Left renal pelvis (tissue), 4 donors: ENCODE measurements at regions not wholly inside any gene's neighbourhood (a gene's known extent, or its start where the extent isn't known, plus 50 kb on each side); places are given as distances from the start of the nearest gene placed in this dataset.
"Not testable (repeated sequence)": the region's sequence is repeated elsewhere in the genome, so short reads cannot be mapped to it uniquely, and the experiment has no call there.

Source experiments
- DNase-seq, 4 donors: peaks; one replicate each; pipeline ENCODE4 v3.0.0-alpha.2; 2013; ENCODE audit warnings: low read depth in 4 of 4, low spot score in 3 of 4

DNA sequence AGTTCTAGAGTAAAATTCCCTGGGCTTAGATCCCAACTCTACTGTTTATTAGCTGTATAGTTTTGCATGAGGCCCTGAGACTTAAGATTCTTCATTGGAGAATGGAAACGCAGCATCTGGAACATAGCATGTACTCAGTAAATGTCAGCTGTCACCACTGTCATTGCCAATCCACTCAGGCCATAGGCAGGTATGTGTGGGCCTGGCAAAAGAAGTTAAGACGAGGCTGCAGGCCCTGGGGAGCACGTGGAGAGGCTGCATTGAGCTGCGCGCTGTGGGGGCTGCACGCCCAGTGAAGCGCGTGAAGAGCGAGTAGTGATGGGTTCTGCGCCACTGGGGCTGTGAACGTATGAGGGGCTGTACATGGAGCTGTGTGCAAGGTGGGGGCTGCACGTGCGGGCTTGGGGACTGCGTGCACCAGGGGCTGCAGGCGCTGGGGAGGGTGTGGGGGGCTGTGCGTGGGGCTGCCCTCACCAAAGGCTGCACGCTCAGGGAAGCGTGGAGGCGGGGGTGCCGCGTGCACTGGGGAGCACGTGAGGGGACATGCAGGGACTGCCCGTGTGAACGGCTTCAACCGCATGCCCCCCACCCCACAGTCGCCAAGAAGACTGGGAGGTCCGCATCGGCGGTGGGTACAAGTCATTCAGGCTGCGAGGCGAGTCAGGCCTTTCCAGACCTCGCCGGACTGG lies 85.5 kb downstream of the PRR15 start:
- DNase-seq = no peak

- DNase-seq = no peak
Observed at GRCh38 chr7:29649876-29650275, 86.2 kb downstream of the PRR15 start.

DNA sequence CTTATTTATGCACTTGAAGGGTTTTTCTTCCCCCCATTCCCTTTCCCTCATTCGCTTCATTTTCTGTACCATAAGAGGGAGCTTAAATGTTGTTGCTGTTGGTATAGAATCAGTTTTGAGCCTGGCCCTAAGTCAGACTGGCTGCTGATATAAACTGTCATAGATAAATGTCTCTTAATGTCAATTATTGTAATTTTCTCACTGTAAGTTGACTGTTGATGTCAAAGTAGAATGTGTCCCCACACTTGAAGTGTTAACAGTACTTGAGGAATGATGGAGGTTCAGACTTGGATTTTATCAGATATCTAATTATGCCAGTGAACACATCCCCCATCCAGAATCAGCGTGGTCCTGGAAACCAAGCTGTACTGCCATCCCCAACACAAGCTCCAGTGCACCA lies 87.8 kb downstream of the PRR15 start:
- DNase-seq = no peak

DNA sequence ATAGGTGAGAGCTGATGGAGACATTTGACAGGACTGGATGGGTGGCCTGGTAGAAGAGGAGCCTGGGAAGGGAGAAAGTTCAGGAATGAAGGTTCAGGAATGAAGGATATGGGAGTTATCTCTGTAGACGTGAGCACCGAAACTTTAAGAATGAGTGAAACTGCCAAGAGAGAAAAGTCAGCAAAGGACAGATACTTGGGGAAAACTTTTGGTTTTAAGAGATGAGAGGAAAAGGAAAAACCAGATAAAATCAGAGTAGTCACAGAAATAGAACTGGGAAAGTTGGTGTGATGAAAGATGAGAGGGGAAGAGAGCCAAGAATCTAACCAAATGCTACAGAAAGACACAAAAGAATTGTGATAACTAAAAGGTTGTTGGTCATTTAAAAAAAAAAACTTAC lies 88.9 kb downstream of the PRR15 start:
- no peak for DNase-seq

GRCh38 chr7:29654340-29654739 lies 90.7 kb downstream of the PRR15 start:
- DNase-seq = not testable (repeated sequence)

DNA sequence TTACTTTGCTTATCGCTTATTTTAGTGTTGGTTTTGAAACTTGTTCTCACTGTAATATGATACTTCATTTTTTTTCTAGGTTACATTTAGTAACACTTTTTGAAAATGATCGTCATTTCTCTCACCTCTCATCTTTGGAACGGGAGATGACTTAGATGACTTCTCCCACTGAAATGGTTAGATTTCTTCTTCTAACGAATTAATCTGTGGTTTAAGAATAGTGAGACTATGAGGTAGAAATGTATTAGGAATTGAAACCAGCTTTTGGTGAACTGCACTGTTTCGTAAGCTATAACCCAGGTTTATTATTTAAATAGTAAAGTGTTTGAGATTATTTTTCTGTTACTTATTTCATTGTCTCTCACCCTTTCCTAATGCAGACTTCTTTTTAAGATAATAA lies 93.7 kb downstream of the PRR15 start:
- DNase-seq = no peak

DNA sequence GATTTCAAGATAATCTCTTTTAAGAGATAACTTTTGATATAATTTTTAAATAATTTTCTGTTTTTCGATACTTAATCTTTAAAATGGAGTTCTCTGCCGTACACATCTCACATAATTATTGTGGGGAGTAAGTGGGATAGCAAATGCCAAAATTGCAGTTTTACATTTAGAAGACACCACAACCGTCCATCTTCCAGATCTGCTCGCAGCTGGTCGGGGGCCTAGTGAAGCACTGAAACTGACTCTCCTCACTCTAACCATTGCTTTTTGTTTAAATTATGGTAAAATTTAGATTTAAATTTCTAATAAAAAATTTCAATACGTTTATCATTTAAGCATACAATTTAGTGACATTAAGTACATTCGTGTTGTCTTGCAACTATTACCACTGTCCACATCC lies 94.2 kb downstream of the PRR15 start:
- no peak for DNase-seq

- not testable (repeated sequence) for DNase-seq
Observed at GRCh38 chr7:29659213-29659612, 95.6 kb downstream of the PRR15 start.

- DNase-seq = not testable (repeated sequence)
Observed at GRCh38 chr7:29662899-29663298, 99.3 kb downstream of the PRR15 start.

- not testable (repeated sequence) for DNase-seq
Observed at GRCh38 chr7:29664999-29665398, 101.4 kb downstream of the PRR15 start.

DNA sequence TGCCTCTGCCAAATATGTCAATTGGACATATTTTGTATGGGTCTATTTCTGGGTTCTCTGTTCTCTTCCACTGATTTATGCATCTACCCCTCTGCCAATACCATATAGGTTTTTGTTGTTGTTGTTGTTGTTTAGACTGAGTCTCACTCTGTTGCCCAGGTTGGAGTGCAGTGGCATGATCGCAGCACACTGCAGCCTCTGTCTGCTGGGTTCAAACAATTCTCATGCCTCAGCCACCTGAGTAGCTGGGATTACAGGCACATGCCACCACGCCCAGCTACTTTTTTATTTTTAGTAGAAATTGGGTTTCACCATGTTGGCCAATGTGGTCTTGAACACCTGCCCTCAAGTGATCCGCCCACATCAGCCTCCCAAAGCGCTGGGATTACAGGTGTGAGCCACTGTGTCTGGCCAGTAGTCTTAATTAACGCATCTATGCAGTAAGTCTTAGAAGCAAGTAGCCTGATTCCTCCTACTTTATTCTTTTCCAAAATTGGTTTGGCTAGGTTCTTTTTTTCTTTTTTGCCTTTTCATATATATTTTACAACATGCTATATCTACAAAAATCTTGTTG lies 103.5 kb downstream of the PRR15 start:
- DNase-seq = not testable (repeated sequence)

DNA sequence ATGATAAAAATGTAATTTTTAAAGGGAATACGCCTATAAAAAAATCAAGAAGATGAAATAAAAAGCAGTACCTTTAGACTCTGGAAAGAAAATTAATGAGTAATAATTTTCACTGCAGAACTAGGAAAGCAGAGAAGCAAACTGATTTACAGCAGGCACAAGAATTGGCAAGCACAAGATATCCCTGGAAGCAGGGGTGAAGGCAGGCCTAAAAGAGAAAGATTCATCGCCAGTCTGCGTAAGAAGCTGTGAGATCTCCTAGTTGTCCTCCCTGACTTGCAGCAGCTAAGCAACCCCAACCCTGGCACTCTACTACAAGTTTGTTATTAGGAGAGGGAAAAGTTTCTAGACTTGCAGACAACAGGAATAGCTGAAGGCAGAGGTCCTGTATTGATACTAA lies 107.7 kb downstream of the PRR15 start:
- DNase-seq = not testable (repeated sequence)

- DNase-seq = not testable (repeated sequence)
Observed at GRCh38 chr7:29673635-29674034, 110.0 kb downstream of the PRR15 start.

- DNase-seq = not testable (repeated sequence)
Observed at GRCh38 chr7:29674626-29675025, 111.0 kb downstream of the PRR15 start.

GRCh38 chr7:29677254-29677653 lies 113.6 kb downstream of the PRR15 start:
- not testable (repeated sequence) for DNase-seq

- not testable (repeated sequence) for DNase-seq
Observed at GRCh38 chr7:29679963-29680362, 116.3 kb downstream of the PRR15 start.

DNA sequence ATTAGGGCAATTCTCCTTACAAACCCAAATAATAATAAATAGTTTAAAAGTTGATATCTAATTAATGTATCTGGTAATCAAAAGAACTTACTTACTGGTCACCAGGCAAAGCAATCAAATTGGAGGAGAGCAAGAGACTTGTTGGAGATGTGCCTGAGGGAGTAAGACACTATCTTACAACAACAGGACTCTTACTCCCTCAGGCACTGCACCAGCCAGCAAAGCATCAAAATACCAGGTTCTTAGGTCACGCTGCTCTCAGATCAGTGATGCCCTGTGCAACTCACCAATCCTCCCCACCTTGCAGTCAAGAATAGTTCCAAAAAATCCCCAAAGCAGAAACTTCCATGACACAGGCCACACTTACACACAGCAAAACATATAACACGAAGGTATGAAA lies 117.0 kb downstream of the PRR15 start:
- DNase-seq = not testable (repeated sequence)

- peak in 1 of 4 donors; percentile 0 for DNase-seq
Observed at GRCh38 chr7:29684151-29684786, 120.6 kb downstream of the PRR15 start.

DNA sequence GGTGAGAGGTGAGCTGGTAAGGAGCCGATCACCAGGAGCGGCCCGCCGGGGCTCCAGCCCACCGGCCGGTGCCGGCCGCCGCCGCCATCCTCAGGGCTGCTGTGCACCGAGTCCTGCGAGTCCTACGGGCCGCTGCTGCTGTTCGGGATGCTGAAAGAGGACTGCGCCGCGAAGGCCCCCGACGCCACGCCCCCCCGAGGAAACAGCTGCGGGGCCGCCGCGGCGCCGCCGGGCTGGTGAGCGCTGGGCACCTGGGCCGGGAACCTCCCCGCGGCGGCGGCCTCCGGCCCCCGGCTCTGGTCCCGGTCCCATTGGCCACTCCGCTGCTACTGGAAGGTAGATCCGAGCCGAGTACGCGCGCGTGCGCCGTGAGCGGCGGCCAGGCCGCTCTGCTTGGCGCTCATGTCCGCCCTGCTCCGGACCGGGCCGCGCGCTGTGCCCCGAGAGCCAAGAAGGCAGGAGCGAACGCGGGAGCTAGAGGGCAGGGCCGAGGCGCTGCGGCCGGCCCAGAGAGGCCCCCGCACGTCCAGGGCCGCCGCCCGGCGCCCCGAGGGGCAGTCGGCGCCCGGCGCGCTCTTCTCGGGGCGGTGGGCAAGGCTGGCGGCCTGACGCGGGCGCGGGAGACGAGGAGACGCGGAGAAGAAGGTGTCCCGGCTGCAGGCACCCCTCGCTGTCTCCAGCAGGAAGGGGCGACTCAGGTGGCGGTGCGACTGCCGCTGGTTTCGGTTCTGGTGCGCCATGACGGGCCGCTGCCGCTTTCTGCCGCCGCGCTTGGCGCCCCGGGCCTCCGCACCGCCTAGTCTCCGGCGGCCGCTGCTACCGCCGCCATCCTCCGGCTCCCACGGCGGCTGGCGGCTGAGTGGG lies 121.3 kb upstream of the WIPF3 start:
- peak in 3 of 4 donors; percentile 40 to 42 (median 40) for DNase-seq

- not testable (repeated sequence) for DNase-seq
Observed at GRCh38 chr7:29685651-29686271, 120.5 kb upstream of the WIPF3 start.

- not testable (repeated sequence) for DNase-seq
Observed at GRCh38 chr7:29690510-29690909, 115.8 kb upstream of the WIPF3 start.
